HuH-7.5 (cell line): ENCODE measurements at regions not wholly inside any gene's neighbourhood (a gene's known extent, or its start where the extent isn't known, plus 50 kb on each side); places are given as distances from the start of the nearest gene placed in this dataset.
"Not testable (repeated sequence)": the region's sequence is repeated elsewhere in the genome, so short reads cannot be mapped to it uniquely, and the experiment has no call there.

Experiments
- DNase-seq: peaks from one replicate; pipeline ENCODE4 v3.0.0; 2011; ENCODE audit warnings: low spot score

GRCh38 chr14:39576736-39577135 is 144.5 kb upstream of the FBXO33 start:
- no peak for DNase-seq

GRCh38 chr14:39576258-39576657 is 144.0 kb upstream of the FBXO33 start:
- DNase-seq: no peak

GRCh38 chr14:39568809-39569538 is 136.7 kb upstream of the FBXO33 start:
- DNase-seq: no peak

- no peak for DNase-seq
Observed at GRCh38 chr14:39566795-39567194, 134.6 kb upstream of the FBXO33 start.

GRCh38 chr14:39563361-39563760 is 131.1 kb upstream of the FBXO33 start:
- DNase-seq: no peak

DNA sequence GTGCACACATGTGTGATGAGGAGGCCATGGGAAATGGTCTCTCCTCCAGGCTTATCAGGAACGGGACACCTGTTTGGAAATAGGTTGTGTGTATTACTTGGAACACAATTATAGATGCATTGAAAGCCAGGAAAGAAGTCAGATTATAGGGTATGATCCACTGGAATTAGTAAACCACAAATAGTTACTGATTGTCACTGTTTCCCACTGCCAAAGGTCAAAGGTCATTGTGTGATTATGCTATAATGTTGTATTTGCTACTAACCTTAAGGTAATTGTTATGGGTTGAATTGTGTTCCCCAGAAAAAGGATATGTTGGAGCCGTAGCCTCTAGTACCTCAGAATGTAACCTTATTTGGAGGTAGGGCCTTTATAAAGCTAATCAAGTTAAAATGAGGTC is 129.9 kb upstream of the FBXO33 start:
- no peak for DNase-seq

DNA sequence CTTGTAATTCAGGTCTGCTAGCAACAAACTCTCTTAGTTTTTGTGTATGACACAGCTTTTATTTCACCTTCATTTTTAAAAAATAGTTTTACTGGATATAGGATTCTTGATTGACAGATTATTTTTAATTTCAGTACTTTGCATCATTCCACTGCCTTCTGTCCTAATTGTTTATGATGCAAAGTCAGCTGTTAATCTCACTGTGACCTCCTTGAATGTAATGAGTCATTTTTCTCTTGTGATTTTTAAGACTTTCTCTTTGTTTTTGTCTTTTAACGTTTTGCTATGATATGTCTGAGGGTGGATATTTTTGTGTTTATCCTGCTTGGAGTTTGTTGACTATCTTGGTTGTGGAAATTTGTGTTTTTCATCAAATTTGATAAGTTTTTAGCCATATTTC is 126.3 kb upstream of the FBXO33 start:
- DNase-seq: no peak

- DNase-seq: no peak
Observed at GRCh38 chr14:39555749-39556148, 123.5 kb upstream of the FBXO33 start.

DNA sequence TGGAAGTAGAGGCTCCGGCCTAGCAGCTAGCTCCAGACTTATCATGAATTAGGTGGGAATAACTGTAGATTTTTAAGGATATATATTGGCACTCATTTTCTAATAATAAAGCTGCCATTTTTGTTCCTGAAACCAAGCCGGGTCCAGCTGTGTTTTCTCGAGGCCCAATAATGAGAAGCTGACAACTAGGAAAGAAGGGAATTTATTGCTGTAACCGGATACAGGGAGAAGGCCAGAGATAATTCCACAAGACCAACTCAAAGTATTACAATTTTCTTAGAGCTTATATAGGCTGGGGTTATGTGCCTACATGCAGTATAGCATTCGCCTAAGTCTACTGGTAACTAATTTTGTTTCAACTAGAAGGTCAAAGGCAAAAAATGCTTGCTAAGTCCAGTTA is 122.3 kb upstream of the FBXO33 start:
- DNase-seq: no peak

- DNase-seq: no peak
Observed at GRCh38 chr14:39548358-39548757, 116.1 kb upstream of the FBXO33 start.

- DNase-seq: no peak
Observed at GRCh38 chr14:39547845-39548244, 115.6 kb upstream of the FBXO33 start.

DNA sequence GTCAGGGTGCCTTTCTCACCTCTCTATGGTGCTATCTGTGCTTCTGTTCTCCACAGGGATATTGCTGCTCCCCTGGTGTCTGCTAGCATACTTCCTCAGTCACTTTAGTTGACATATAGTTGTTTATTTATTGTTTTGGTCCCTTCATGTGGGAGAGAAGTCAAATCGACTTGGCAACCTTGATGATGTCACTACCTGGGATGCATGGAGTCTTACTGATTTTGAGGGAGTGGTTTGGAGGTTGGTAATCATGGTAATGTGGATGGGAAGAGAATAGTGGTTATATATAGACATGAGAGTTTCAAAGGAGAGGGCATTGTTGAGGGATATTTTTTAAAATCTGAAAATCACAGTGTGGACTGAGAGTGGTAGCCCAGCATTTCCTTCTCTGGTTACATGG is 73.6 kb upstream of the FBXO33 start:
- DNase-seq: no peak

DNA sequence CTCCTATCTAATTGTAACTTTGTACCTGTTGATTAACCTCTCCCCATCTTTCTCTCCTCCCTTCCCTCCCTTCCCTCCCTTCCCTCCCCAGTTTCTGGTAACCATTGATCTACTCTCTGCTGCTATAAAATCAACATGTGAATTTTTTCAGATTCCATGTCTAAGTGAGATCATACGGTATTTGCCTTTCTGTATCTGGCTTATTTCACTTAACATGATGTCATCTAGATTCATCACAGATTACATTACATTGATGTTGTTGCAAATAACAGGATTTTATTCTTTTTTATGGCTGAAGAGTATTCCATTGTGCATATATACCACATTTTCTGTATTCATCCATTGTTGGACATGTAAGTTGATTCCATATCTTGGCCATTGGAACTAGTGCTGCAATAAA is 68.0 kb upstream of the FBXO33 start:
- DNase-seq: no peak

- DNase-seq: peak; percentile 2
Observed at GRCh38 chr14:39499514-39499913, 67.3 kb upstream of the FBXO33 start.

GRCh38 chr14:39497677-39498076 is 65.4 kb upstream of the FBXO33 start:
- not testable (repeated sequence) for DNase-seq

GRCh38 chr14:39492267-39492666 is 60.0 kb upstream of the FBXO33 start:
- no peak for DNase-seq

DNA sequence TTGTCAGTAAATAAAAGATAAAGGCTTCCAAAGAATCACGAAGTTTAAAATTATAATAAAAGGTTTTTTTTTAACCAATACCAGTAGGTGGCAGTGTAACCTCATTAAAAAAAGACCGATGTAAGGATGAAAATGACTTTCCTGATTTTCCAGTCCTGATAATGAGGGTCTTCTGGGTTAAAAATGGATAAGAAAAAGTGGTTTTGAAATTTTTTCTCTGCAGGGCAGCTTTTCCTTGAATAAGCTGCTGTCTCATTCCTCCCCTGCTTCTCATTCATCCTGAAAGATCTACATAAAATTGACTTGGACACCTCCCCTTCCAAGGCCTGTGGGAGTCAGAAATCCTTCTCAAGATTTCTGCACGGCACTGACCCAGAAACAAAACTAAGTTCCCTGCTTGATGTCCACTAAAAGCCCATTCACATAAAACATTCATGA is 58.9 kb upstream of the FBXO33 start:
- no peak for DNase-seq

DNA sequence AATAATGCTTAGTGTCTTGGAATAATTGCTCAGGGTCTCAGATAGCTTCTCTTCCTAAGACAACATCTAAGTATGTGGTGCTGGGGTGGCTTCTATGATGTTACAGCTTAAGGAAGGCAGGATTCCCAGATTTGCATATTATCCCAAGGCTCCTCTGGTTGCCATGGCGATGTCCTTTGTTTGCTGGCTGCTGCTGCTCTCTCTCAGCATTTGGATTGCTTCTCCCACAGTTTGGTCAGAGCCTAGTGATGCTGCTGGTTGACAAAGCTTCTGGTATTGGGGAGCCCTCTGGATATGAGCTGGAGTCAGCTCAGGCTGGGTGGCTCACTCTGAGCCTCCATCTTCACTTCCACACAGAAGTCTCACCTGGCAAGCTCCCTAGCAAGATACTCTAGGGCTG is 56.4 kb upstream of the FBXO33 start:
- no peak for DNase-seq

GRCh38 chr14:39483682-39484081 is 51.4 kb upstream of the FBXO33 start:
- no peak for DNase-seq
